Lung (tissue), 11 donors: ENCODE measurements at regions not wholly inside any gene's neighbourhood (a gene's known extent, or its start where the extent isn't known, plus 50 kb on each side); places are given as distances from the start of the nearest gene placed in this dataset.
"Not testable (repeated sequence)": the region's sequence is repeated elsewhere in the genome, so short reads cannot be mapped to it uniquely, and the experiment has no call there.

ENCODE experiments used
- ATAC-seq: fragments of 200-7000 bp; cut with Tn5 transposase; one replicate; pipeline ENCODE4 v1.9.1; 2020; ENCODE audit warnings: moderate number of reproducible peaks; ENCODE audit not compliant: insufficient read depth, low FRiP score
- DNase-seq, 3 donors: peaks; one replicate each; pipeline ENCODE4 v3.0.0-alpha.2; 2013 to 2017
- H3K27ac ChIP-seq, 2 donors: one replicate each; pipeline ENCODE4 v1.5.1; 2013; ENCODE audit warnings: mild to moderate bottlenecking in 2 of 2, moderate library complexity in 2 of 2, control low read depth in 1 of 2, inconsistent platforms in 1 of 2, low read depth in 1 of 2, low read length in 1 of 2
- H3K27me3 ChIP-seq, 3 donors: one replicate each; pipeline ENCODE4 v1.5.1; 2013; ENCODE audit warnings: low read length in 2 of 3; ENCODE audit not compliant: control insufficient read depth in 3 of 3, insufficient read depth in 3 of 3
- H3K36me3 ChIP-seq, 4 donors: one replicate each; pipeline ENCODE4 v1.5.1; 2013; ENCODE audit warnings: low read length in 4 of 4, mild to moderate bottlenecking in 1 of 4, moderate library complexity in 1 of 4; ENCODE audit not compliant: control insufficient read depth in 4 of 4, insufficient read depth in 4 of 4
- H3K4me1 ChIP-seq, 5 donors: one replicate each; pipeline ENCODE4 v1.5.1; 2013; ENCODE audit warnings: low read length in 5 of 5, mild to moderate bottlenecking in 2 of 5, moderate library complexity in 1 of 5; ENCODE audit not compliant: control insufficient read depth in 5 of 5, insufficient read depth in 5 of 5
- H3K4me3 ChIP-seq: one replicate; pipeline ENCODE4 v1.5.1; 2013; ENCODE audit warnings: mild to moderate bottlenecking, control low read depth, moderate library complexity
- H3K9ac ChIP-seq, 2 donors: one replicate each; pipeline ENCODE4 v1.5.1; 2013; ENCODE audit warnings: low read length in 2 of 2, control low read depth in 1 of 2; ENCODE audit not compliant: insufficient read depth in 1 of 2
- H3K9me3 ChIP-seq, 4 donors: one replicate each; pipeline ENCODE4 v1.5.1; 2013; ENCODE audit warnings: low read length in 3 of 4, mild to moderate bottlenecking in 1 of 4, moderate library complexity in 1 of 4; ENCODE audit not compliant: control insufficient read depth in 4 of 4, insufficient read depth in 3 of 4
- CTCF ChIP-seq: IDR thresholded peaks from 2 replicates; pipeline ENCODE4 v1.5.1; 2012; ENCODE audit warnings: mild to moderate bottlenecking; ENCODE audit errors: control extremely low read depth, extremely low read depth
- WGBS, 2 donors: extraction: QIAGEN DNeasy Blood & Tissue Kit; methylation state at CpG; one replicate each; pipeline ENCODE4 v1.1.7; 2013; 5-methylcytosine and 5-hydroxymethylcytosine counted together
- donor health status: control.
- donor health status: control.
- donor health status: Bipolar disorder and iron deficiency.
- donor health status: healthy.
- donor health status: DM: yes; HTN: yes; CAD: no.

- Histone ChIP-seq H3K4me1 (peaks cover 0 to 8% (median 0%) of the 10 kb centered on the region in 5 donors), H3K4me3 (no peak overlapping the region), H3K36me3 (no peaks in the 10 kb centered on the region), H3K27ac (no peak overlapping the region), H3K9ac (no peak overlapping the region), H3K9me3 (no peaks in the 10 kb centered on the region), H3K27me3 (peaks cover 0 to 11% (median 0%) of the 10 kb centered on the region in 3 donors)
- DNase-seq (no peak), ATAC-seq (no peak)
- no peak for TF ChIP-seq CTCF
- WGBS, 2 donors = 79 to 90% methylated on average over 3 of the region's 3 CpGs
Observed at GRCh38 chr5:27773166-27773565, 734.8 kb upstream of the CDH9 start.

- WGBS, 2 donors = 81 to 85% methylated on average over 6 of the region's 6 CpGs
- DNase-seq (no peak), ATAC-seq (no peak)
- Histone ChIP-seq H3K27ac (no peak overlapping the region), H3K9me3 (no peaks in the 10 kb centered on the region), H3K4me3 (no peak overlapping the region), H3K9ac (no peak overlapping the region), H3K4me1 (peaks cover 0 to 8% (median 0%) of the 10 kb centered on the region in 5 donors), H3K27me3 (peaks cover 0 to 14% (median 0%) of the 10 kb centered on the region in 3 donors), H3K36me3 (no peaks in the 10 kb centered on the region)
- TF ChIP-seq CTCF = no peak
Observed at GRCh38 chr5:27769748-27770402, 731.5 kb upstream of the CDH9 start.

GRCh38 chr5:27748847-27749246 lies 710.5 kb upstream of the CDH9 start:
- Histone ChIP-seq H3K9ac (no peak overlapping the region), H3K9me3 (peaks cover 0 to 9% (median 1%) of the 10 kb centered on the region in 4 donors), H3K27ac (no peak overlapping the region), H3K4me1 (no peaks in the 10 kb centered on the region), H3K36me3 (no peaks in the 10 kb centered on the region), H3K27me3 (no peaks in the 10 kb centered on the region), H3K4me3 (no peak overlapping the region)
- ATAC-seq (no peak), DNase-seq (no peak)
- TF ChIP-seq CTCF = no peak

GRCh38 chr5:27743383-27743979 lies 705.1 kb upstream of the CDH9 start:
- not testable (repeated sequence) for H3K9me3 ChIP-seq

More at GRCh38 chr5:27743383-27743979, 705.1 kb upstream of the CDH9 start:
- H3K4me3 ChIP-seq, H3K27ac ChIP-seq, H3K27me3 ChIP-seq, ATAC-seq, H3K9ac ChIP-seq, H3K36me3 ChIP-seq, H3K4me1 ChIP-seq, DNase-seq: not testable (repeated sequence)
- 91 to 94% methylated on average over 35 of the region's 35 CpGs for WGBS, 2 donors
